Neural cell (in vitro differentiated cells): ENCODE measurements at regions not wholly inside any gene's neighbourhood (a gene's known extent, or its start where the extent isn't known, plus 50 kb on each side); places are given as distances from the start of the nearest gene placed in this dataset.

Experiments used
- EP300 ChIP-seq: fragments of 450-650 bp; conservative IDR thresholded peaks from 2 replicates; pipeline ENCODE4 v1.6.1; 2014; ENCODE audit warnings: antibody characterized with exemption, mild to moderate bottlenecking, moderate library complexity; ENCODE audit not compliant: poor library complexity, severe bottlenecking
- POLR2AphosphoS5 ChIP-seq: IDR thresholded peaks from 2 replicates; pipeline ENCODE4 v1.6.1; 2012
- RAD21 ChIP-seq: fragments of 450-650 bp; conservative IDR thresholded peaks from 2 replicates; pipeline ENCODE4 v1.6.1; 2014; ENCODE audit warnings: antibody characterized with exemption, mild to moderate bottlenecking, moderate library complexity
- SMC3 ChIP-seq: fragments of 450-650 bp; conservative IDR thresholded peaks from 2 replicates; pipeline ENCODE4 v1.6.1; 2014; ENCODE audit warnings: antibody characterized with exemption, mild to moderate bottlenecking, moderate library complexity; ENCODE audit not compliant: poor library complexity
- TAF1 ChIP-seq: IDR thresholded peaks from 2 replicates; pipeline ENCODE4 v1.6.1; 2012; ENCODE audit warnings: low read depth
- TF ChIP-seq, protein P1 (sequence below): fragments of 450-650 bp; IDR thresholded peaks from 2 replicates; pipeline ENCODE4 v1.5.1; 2014; ENCODE audit warnings: antibody characterized with exemption, mild to moderate bottlenecking, moderate library complexity; ENCODE audit not compliant: poor library complexity, severe bottlenecking

DNA sequence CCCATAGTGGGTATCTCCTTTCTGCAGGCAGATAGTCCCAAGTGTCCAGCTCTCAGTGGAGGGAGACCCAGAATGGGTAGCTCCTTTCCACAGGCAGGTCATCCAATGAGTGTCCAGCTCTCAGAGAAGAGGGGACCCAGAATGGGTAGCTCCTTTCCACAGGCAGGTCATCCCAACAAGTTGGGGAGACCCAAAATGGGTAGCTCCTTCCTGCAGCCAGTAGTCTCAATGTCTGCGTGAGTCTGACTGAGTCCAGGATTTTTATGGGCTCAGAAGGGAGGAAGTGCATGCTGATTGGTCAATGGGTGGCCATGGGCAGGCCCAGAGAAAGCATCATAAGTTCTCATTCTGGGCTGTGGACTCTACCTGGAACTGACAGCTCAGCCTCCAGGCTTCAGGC is 150.7 kb upstream of the P2RY1 start:
- TF ChIP-seq, protein P1, sequence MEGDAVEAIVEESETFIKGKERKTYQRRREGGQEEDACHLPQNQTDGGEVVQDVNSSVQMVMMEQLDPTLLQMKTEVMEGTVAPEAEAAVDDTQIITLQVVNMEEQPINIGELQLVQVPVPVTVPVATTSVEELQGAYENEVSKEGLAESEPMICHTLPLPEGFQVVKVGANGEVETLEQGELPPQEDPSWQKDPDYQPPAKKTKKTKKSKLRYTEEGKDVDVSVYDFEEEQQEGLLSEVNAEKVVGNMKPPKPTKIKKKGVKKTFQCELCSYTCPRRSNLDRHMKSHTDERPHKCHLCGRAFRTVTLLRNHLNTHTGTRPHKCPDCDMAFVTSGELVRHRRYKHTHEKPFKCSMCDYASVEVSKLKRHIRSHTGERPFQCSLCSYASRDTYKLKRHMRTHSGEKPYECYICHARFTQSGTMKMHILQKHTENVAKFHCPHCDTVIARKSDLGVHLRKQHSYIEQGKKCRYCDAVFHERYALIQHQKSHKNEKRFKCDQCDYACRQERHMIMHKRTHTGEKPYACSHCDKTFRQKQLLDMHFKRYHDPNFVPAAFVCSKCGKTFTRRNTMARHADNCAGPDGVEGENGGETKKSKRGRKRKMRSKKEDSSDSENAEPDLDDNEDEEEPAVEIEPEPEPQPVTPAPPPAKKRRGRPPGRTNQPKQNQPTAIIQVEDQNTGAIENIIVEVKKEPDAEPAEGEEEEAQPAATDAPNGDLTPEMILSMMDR: no peak
- TF ChIP-seq POLR2AphosphoS5 (no peak), SMC3 (no peak), TAF1 (no peak), RAD21 (no peak), EP300 (no peak)
